PC-9 (cell line): ENCODE measurements at regions not wholly inside any gene's neighbourhood (a gene's known extent, or its start where the extent isn't known, plus 50 kb on each side); places are given as distances from the start of the nearest gene placed in this dataset.
"Not testable (repeated sequence)": the region's sequence is repeated elsewhere in the genome, so short reads cannot be mapped to it uniquely, and the experiment has no call there.

Source experiments
- BruUV-seq: library from RNA; stranded (reverse); fragments of 400-500 nt; replicated peaks from 2 replicates; lab custom pipeline; 2021; lab: Mats Ljungman, UMichigan
- CTCF ChIA-PET: fragments of 300-600 bp; sonication (Branson Sonifier 250); formaldehyde crosslinking; loops from one replicate; lab custom pipeline; 2022; ENCODE audit warnings: antibody characterized with exemption; lab: Charles Lee
- POLR2A ChIA-PET: fragments of 300-600 bp; sonication (Branson Sonifier 250); formaldehyde crosslinking; loops from one replicate; lab custom pipeline; 2022; ENCODE audit warnings: antibody characterized with exemption; ENCODE audit not compliant: unreplicated experiment; lab: Charles Lee
- DNase-seq, 2 experiments: peaks; one replicate each; pipeline versions ENCODE4 v3.0.0 to v3.0.0-alpha.2; 2015 to 2022; ENCODE audit warnings: mixed read lengths in 1 of 2
- H2AFZ ChIP-seq: fragments of 200-600 bp; sonication (generic); 2 replicates; pipeline ENCODE4 v1.8.1; 2017; ENCODE audit warnings: antibody characterized with exemption
- H3F3A ChIP-seq: fragments of 200-600 bp; sonication (generic); 2 replicates; pipeline ENCODE4 v1.8.1; 2017; ENCODE audit warnings: antibody characterized with exemption, mild to moderate bottlenecking, low read depth; ENCODE audit not compliant: insufficient read depth
- H3K27ac ChIP-seq: fragments of 200-600 bp; sonication (generic); 2 replicates; pipeline ENCODE4 v1.6.1; 2016; ENCODE audit warnings: mixed run types
- H3K27me3 ChIP-seq: fragments of 200-600 bp; sonication (generic); 2 replicates; pipeline ENCODE4 v1.6.1; 2016; ENCODE audit warnings: low read depth, mixed run types; ENCODE audit not compliant: insufficient read depth
- H3K36me3 ChIP-seq: fragments of 200-600 bp; sonication (generic); 2 replicates; pipeline ENCODE4 v1.6.1; 2016; ENCODE audit warnings: low read depth, mixed run types
- H3K4me1 ChIP-seq: fragments of 200-600 bp; sonication (generic); replicated peaks from 2 replicates; pipeline ENCODE4 v1.6.1; 2016; ENCODE audit warnings: mixed run types; ENCODE audit not compliant: insufficient read depth
- H3K4me2 ChIP-seq: fragments of 200-600 bp; sonication (generic); 2 replicates; pipeline ENCODE4 v1.6.1; 2017; ENCODE audit warnings: mixed run types
- H3K4me3 ChIP-seq: fragments of 200-600 bp; sonication (generic); 2 replicates; pipeline ENCODE4 v1.6.1; 2016; ENCODE audit warnings: mixed run types
- H3K79me2 ChIP-seq: fragments of 200-600 bp; sonication (generic); 2 replicates; pipeline ENCODE4 v1.6.1; 2017; ENCODE audit warnings: low read depth, mixed run types
- H3K9me2 ChIP-seq: fragments of 200-600 bp; sonication (generic); 2 replicates; pipeline ENCODE4 v1.8.1; 2017; ENCODE audit warnings: mild to moderate bottlenecking; ENCODE audit not compliant: insufficient read depth
- H3K9me3 ChIP-seq: fragments of 200-600 bp; sonication (generic); 2 replicates; pipeline ENCODE4 v1.8.1; 2016; ENCODE audit warnings: low read depth; ENCODE audit not compliant: insufficient read depth
- H4K20me1 ChIP-seq: fragments of 200-600 bp; sonication (generic); 2 replicates; pipeline ENCODE4 v1.8.1; 2017; ENCODE audit not compliant: insufficient read depth
- CTCF ChIP-seq: fragments of 200-600 bp; sonication (generic); conservative IDR thresholded peaks from 2 replicates; pipeline ENCODE4 v1.6.1; 2017; ENCODE audit warnings: mixed run types, antibody characterized with exemption, mild to moderate bottlenecking, moderate library complexity
- EZH2 ChIP-seq: fragments of 200-600 bp; sonication (generic); IDR thresholded peaks from 2 replicates; pipeline ENCODE4 v1.8.0; 2017; ENCODE audit warnings: antibody characterized with exemption, low read depth
- intact Hi-C: fragments of 100-400 bp; cut with micrococcal nuclease; formaldehyde crosslinking; loops from one replicate; pipeline ENCODE4 v1.10.0; 2022; ENCODE audit not compliant: unreplicated experiment

- H3K27me3 ChIP-seq = no peaks in the 10 kb centered on the region
- no peaks in the 10 kb centered on the region for H3K9me3 ChIP-seq
- H3K4me3 ChIP-seq = no peak overlapping the region
- no peak overlapping the region for H2AFZ ChIP-seq
- H3K27ac ChIP-seq = no peak overlapping the region
- no peaks in the 10 kb centered on the region for H3K79me2 ChIP-seq
- BruUV-seq = no TSS peak
- POLR2A ChIA-PET = no interaction called here
- no peaks in the 10 kb centered on the region for H3K4me1 ChIP-seq
- H3K9me2 ChIP-seq = no peaks in the 10 kb centered on the region
- H3K4me2 ChIP-seq = no peak overlapping the region
- intact Hi-C loops = no loop called here
- DNase-seq = no peak
- TF ChIP-seq CTCF (no peak), EZH2 (no peak)
- H3K36me3 ChIP-seq = no peaks in the 10 kb centered on the region
- H3F3A ChIP-seq = no peaks in the 10 kb centered on the region
- CTCF ChIA-PET = no interaction called here
- no peaks in the 10 kb centered on the region for H4K20me1 ChIP-seq
Observed at GRCh38 chr2:117379928-117380327, 434.6 kb upstream of the DDX18 start.

GRCh38 chr2:117383997-117384396 is 430.5 kb upstream of the DDX18 start:
- H3F3A ChIP-seq, H3K36me3 ChIP-seq, H3K4me1 ChIP-seq, DNase-seq, CTCF ChIA-PET, BruUV-seq, H3K27ac ChIP-seq, H3K79me2 ChIP-seq, H4K20me1 ChIP-seq, POLR2A ChIA-PET, H3K27me3 ChIP-seq, H3K9me3 ChIP-seq, H2AFZ ChIP-seq, H3K9me2 ChIP-seq, intact Hi-C loops, H3K4me2 ChIP-seq, H3K4me3 ChIP-seq: not testable (repeated sequence)

- Histone ChIP-seq H4K20me1 (no peaks in the 10 kb centered on the region), H3K36me3 (no peaks in the 10 kb centered on the region), H3K9me3 (no peaks in the 10 kb centered on the region), H3K27ac (no peak overlapping the region), H3K27me3 (no peaks in the 10 kb centered on the region; the same call in 1 of the 2 replicates), H2AFZ (no peak overlapping the region), H3K4me1 (no peaks in the 10 kb centered on the region), H3F3A (no peaks in the 10 kb centered on the region), H3K79me2 (no peaks in the 10 kb centered on the region), H3K4me3 (no peak overlapping the region), H3K9me2 (no peaks in the 10 kb centered on the region), H3K4me2 (no peak overlapping the region)
- CTCF ChIA-PET = no interaction called here
- BruUV-seq = no TSS peak
- no peak for DNase-seq
- POLR2A ChIA-PET = no interaction called here
- TF ChIP-seq EZH2 (no peak), CTCF (no peak)
- intact Hi-C loops = no loop called here
Observed at GRCh38 chr2:117396161-117396560, 418.3 kb upstream of the DDX18 start.

GRCh38 chr2:117401582-117401981 is 412.9 kb upstream of the DDX18 start:
- no peaks in the 10 kb centered on the region for H3K36me3 ChIP-seq
- no peak overlapping the region for H3K4me2 ChIP-seq
- TF ChIP-seq CTCF = no peak
- no peak for TF ChIP-seq EZH2
- H3K9me3 ChIP-seq = no peaks in the 10 kb centered on the region
- ChIA-PET CTCF (no interaction called here), POLR2A (no interaction called here)
- intact Hi-C loops = no loop called here
- no peaks in the 10 kb centered on the region for H3F3A ChIP-seq
- no peak overlapping the region for H2AFZ ChIP-seq
- no peaks in the 10 kb centered on the region for H4K20me1 ChIP-seq
- no peaks in the 10 kb centered on the region; the same call in 1 of the 2 replicates for H3K27me3 ChIP-seq
- no peak overlapping the region for H3K4me3 ChIP-seq
- DNase-seq = no peak
- no peaks in the 10 kb centered on the region for H3K9me2 ChIP-seq
- BruUV-seq = no TSS peak
- no peaks in the 10 kb centered on the region for H3K79me2 ChIP-seq
- H3K27ac ChIP-seq = no peak overlapping the region
- no peaks in the 10 kb centered on the region for H3K4me1 ChIP-seq
